HEK293 (cell line): ENCODE measurements at regions not wholly inside any gene's neighbourhood (a gene's known extent, or its start where the extent isn't known, plus 50 kb on each side); places are given as distances from the start of the nearest gene placed in this dataset.

Experiments
- CTCF ChIP-seq: fragments of 450-650 bp; formaldehyde crosslinking; IDR thresholded peaks from 2 replicates; pipeline ENCODE4 v1.5.1; 2016; ENCODE audit warnings: missing biosample characterization, missing genetic modification characterization
- ZBTB7A ChIP-seq: fragments of 450-650 bp; formaldehyde crosslinking; IDR thresholded peaks from 2 replicates; pipeline ENCODE4 v1.5.1; 2016; ENCODE audit warnings: low read depth, missing biosample characterization, missing genetic modification characterization
- ZNF513 ChIP-seq: fragments of 450-650 bp; IDR thresholded peaks from 2 replicates; pipeline ENCODE4 v1.5.1; 2018; ENCODE audit warnings: missing biosample characterization, missing genetic modification characterization
- ZNF561 ChIP-seq: fragments of 450-650 bp; IDR thresholded peaks from 2 replicates; pipeline ENCODE4 v1.5.1; 2018; ENCODE audit warnings: missing biosample characterization, missing genetic modification characterization, borderline replicate concordance

- TF ChIP-seq ZNF561 (tag by site-specific recombination) (no peak), CTCF (tag by site-specific recombination) (no peak), ZNF513 (tag by site-specific recombination) (no peak), ZBTB7A (tag by site-specific recombination) (no peak)
These were observed 157.4 kb downstream of the DACT1 start for GRCh38 chr14:58794993-58795762.
